GM21619 (cell line): ENCODE measurements at regions not wholly inside any gene's neighbourhood (a gene's known extent, or its start where the extent isn't known, plus 50 kb on each side); places are given as distances from the start of the nearest gene placed in this dataset.

Experiments
- ATAC-seq: cut with Tn5 transposase; IDR thresholded peaks from one replicate; pipeline ENCODE4 v1.9.1; 2021; ENCODE audit not compliant: unreplicated experiment

DNA sequence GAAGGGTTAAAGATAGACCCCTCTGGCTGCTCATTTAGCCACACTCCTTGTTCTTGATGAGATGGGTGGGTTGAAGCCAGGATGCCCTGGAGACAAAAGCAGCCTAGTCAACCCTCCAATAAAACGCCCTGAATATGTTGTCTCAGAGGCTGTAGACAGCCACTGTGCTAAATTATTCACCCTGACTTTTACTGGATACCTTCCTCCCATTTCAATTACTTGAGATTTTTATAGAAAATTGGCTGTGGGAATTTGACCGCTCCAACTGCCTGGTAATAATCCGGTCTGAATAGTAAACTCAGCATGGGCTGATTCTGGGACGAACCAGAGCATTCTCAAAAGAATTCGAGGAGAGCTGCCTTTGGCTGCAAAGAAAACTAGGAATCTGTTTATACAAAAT, 104.2 kb downstream of the SNX18 start:
- no peak for ATAC-seq

DNA sequence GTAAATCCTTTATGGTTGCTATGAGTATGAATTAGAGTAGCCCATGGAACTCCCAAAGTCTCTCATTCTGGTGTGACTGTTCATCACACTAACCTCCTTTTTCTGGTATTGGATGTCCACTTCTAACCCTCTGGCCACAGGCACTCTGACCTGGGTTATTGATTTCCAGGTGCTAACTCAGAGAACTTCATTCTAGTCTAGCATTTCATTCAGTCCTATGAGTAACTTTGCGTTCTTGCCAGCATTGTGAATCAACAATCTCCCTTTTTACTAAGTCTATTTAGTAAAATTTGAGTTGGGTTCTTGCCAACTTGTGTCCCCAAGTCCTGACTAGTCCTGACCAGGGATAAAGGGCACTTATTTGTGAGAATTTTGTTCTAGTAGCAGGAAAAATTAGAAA, 103.5 kb downstream of the SNX18 start:
- ATAC-seq = no peak

DNA sequence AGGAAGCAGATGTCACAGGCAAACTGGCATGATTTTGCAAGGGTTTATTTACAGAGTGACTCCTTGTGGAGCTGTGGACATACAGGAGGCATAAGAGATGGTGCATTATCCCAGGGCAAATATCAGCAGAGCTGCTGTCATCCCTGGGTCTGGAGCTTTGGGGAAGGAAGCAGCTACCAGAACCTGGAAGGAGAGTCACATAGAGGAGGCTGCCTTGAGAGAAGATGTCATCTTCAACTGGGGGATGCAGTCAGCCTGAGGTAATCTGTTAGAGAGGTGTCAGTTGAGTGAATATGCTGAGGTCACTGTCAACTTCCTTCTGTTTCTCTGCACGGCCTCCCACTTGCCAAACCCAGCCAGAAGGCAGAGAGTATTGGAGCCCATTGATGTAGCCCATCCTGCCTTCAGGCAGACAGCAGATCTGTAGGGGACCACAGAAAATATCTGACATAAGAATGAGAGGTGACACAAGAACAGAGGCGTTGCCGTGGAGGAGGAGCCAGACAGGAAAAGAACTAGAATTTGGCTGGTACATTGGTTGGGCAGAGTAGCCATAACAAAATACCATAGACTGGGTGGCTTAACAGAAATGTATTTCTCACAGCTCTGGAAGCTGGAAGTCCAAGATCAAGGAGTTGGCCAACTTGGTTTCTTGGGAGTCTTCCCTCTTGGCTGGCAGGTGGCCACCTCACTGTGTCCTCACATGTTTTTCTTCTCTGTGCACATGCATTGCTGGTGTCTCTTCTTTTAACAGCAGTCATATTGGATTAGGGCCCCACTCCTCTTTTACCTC, 102.8 kb downstream of the SNX18 start:
- no peak for ATAC-seq

DNA sequence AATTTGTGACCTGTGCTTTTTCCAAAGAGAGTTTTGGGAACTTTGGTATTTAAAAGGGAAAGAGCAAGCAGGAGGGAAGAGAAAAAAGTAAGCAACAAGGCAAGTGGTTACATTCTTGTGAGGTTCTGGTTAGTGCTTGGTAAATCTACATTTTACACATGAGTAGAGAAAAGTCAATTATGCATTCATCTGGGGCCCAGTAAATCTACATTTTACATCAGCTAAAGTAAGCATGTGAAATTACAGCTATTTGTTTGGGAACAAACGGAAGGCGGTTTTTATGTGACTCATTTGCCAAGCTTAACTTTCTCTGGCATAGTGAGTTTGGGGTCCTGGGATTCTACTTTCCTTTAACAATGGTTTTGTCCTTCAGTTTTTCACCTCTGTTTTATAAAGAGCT, 102.2 kb downstream of the SNX18 start:
- ATAC-seq = no peak

DNA sequence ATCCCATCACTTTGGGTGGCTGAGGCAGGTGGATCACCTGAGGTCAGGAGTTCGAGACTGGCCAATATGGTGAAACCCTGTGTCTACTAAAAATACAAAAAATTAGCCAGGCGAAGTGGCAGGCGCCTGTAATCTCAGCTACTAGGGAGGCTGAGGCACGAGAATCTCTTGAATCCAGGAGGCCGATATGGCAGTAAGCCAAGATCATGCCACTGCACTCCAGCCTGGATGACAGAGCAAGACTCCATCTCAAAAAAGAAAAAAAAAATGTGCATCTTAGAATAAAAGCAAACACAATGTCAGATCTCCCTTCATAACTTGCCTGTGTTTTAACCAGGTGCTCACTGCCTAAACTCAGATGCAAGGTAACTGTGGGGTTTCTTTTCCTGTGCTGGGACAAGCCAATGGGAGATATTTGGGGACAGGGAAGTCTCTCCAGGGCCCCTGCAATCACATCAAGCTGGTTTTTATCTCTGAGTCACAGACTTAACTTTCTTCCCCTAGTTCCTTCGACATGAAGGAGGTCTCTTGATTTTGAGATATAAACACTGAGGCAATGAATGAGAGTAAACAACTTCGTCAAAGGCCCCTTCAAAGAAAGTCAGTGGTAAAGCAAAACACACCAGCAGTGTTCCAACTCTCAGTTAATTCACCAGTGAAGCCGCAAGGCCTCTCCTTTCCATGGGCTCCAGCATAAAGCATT, 99.1 kb downstream of the SNX18 start:
- ATAC-seq = no peak

DNA sequence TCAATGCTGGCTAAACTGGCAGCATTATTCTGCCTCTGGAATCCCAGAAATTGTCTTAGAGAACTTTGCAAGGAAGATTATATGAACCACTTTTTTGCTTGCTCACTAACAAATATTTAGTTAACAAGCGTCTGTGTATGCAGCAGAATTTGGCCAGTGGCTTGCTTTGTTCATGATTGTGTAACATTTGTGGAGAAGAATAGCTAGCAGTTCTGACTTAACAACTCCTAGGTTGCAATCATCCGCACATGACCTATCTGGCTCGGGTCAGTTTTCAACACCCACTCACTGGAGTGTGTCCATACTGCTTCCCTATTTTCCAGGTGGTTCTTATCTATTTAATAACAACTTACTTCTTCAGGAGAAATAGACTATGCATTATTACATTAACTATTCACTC, 98.5 kb downstream of the SNX18 start:
- no peak for ATAC-seq

DNA sequence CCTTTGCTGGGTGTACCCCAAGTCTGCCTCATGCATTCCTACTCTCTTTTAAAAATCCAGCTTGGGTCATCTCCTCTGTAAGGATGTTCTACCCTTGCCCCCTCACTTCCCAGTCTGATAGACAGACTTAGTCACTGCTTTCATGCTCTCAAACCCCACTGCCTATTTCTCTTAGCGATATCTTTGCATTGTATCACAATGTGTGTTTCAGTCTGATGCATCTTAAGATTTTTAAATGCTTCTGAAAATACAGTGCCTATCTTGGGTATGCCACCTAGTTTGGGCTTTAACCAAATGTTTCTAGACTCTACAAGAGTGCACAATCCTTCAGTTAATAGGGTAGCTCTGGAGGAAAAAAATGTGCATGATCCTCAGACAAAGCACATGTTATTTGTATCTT, 97.8 kb downstream of the SNX18 start:
- ATAC-seq = no peak

DNA sequence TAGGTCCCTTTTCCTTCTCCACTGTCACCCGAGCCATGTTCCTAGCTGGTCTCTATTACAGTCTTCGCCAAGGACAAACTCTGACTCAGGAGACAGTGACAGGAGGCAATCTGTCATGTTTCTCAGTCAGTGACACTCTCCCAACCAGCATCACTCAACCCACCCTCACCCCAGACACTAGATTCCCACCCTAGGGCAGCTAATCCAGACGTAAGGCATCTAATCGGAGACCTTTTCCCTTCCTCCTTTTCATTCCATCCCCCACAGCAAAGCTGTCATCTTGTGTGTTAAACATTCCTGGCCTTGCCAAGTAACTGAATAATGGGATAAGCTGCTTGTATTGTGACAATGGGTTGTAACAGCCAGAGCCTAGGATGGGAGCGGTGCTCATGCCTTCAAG, 95.2 kb downstream of the SNX18 start:
- no peak for ATAC-seq

DNA sequence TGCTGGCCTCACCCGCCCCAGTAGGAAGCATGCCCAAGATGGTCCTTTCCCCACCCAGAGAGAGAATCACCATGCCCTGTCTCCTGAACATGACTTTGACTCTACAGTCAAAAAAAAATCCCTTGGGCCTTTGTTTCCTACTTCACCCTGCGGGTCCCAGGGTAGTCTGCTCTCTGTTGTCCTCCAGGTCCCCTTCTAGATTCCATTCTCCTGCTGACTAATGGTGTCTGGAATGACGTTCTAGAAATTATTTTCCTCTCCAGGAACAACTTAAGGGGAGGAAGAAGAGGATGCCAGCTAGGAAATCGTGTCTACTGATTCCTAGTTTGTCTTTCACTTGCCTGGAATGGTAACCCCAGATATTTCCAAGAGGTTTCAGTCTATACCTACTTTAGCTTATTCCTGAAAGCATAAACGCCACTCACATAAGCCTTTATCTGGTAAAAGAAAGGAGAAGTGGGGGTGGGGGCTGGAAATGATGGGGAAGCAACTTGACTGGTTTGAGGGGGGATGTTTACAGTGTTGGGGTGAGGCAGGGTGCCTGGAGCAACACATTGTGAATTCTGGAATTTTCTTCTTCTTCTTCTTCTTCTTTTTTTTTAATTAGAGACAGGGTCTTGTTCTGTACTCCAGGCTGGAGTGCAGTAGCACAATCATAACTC, 93.9 kb downstream of the SNX18 start:
- no peak for ATAC-seq

DNA sequence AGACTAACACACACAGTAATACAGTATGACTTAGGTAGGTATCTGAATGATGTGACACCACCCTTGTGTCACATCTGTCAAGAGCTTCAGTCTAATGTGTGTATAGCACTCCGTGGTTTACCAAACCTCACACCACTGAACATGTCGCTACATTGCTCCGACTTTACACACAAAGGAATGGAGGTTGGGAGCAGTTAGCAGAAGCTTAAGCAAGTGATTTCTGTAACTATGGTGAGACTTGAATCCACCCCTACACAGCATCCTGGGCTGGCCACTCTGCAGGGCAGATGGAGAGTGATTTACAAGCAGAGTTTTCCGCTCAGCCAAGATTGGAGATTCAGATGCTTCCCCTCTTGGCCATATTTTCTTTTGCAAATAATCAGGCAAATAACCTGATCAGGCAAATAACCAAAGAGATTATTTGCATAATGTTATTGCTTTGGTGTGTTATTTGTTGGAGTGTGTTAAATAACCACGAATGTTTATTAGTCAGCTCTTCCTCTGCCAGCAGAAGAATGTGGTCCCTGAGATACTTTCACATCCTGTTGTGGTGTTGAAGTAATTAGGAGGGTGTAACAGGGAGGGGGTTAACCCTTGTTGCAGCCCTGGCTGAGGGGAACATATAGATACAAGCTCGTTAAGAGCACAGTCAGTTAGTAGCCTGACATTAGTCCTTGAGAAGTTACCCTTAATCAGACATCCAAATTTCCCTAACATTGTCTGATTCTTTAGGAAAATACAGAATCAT, 92.8 kb downstream of the SNX18 start:
- ATAC-seq = peak; percentile 98

DNA sequence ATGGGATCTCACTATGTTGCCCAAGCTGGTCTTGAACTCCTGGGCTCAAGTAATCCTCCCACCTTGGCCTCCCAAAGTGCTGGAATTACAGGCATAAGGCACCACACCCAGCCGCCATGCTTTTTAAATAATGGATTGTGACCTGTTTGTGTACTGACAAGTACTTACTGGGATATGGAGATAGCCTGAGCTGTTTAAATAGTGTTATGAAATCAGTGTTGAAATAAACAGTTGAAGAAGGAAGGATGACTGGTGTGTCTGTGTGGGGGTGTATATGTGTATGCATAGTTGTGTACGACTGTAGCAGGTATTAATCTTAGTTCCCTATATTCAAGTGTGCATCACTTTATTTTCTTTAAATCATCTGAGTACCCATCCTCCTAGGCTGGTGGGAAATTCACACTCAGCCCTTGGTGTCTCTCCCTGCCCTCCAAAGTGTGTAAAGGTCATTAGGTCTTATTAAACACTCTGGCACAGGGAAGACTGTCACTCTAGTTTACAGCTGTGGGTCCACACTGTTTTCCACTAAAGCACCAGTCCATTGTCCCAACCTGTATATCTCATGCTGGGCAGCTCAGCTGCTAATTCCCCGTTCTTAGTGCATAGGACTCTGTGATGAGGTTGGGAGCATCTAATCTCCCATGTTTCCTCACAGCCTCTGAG, 91.0 kb downstream of the SNX18 start:
- ATAC-seq = no peak

DNA sequence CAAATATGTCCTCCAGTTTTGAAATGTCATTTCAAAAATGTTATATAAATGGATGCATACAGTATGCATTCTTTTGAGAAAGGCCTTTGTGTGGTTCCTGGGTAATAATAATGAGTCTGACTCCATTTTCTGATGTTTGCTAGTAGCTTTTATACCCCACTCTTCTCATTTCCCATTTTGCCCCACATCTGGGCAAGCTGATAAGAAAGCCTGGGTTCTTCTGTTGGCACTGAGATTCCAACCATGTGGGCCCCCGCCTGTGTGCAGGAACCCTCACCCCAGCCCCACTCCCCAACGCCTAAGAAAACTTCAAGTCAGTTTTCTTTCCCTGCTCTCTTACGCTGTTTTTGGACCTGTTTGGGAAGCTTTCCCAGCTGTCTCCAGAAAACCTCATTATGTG, 89.4 kb downstream of the SNX18 start:
- ATAC-seq = no peak

DNA sequence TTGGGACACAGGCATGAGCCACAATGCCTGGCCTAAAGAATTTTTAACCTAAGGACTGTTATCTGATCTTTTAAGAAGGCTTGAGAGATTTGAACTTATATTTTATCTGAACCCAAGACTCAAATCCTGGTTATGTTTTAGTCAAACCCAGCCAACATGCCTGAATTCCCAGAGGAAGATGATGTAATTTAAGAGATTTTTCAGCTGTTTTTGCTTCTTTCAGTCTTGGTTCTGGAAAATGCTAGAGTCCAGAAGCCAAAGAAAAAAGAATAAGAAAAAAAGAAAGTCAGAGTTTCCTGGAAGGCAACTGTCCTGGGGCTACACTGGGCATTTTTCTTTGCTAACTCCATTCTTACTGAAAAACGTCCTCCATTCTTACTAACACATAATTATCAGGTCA, 85.8 kb downstream of the SNX18 start:
- ATAC-seq = no peak

DNA sequence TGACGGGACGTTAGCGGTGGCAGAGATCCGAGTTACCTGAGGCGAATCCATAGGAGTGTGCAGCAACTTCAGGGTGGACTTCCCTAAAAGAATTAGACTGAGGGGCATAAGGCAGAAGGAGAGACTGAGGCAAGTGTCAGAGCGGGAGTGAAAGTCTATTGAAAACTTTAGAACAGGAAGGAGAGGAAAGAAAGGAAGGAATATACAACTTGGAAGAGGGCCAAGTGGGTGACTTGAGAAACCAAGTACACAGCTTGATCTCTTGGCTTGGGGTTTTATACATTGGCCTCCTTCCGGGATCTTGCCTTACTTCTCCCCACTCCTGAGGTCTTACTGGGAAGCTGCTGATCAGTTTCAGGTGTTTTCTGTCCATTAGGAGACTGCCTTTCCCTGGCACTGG, 84.9 kb downstream of the SNX18 start:
- no peak for ATAC-seq

DNA sequence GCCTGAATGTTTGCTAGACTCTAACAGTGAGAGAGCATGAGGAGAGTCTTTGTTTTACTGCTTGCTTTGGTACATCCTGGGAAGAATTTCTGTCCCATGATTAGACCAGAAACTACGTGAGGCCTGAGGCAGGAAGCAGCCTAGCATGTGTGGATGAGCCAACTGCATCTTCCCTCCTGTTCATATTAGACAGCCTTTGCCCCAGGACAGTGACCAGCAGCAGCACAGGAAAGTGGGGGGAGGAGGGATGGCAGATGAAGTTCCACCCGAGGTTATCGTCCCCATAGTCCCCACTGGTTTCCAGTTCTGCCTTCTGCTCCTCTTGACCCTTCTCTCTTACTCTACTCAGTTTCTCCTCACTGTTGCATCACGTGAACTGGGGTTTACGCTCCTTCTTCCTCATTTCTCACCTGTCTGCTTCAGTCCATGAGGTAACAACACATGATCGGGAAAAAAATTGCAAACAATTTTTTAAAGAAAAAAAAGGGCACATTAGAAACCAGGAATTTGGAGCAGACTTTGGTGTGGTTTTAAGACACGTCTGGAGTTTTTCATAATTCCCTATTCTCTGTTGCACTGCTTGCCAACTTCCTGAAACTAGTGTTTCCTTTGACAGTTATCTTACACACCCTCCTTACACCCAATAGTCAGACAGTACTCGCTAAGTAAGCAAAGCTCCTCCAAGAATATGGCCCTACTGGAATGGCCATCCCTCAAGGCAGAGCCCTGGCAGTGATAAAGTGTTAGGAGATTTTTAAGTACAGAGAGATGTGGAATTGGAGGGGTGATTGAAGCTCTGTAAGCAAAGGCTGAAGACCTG, 84.1 kb downstream of the SNX18 start:
- no peak for ATAC-seq
